ENCODE measurements at regions not wholly inside any gene's neighbourhood (a gene's known extent, or its start where the extent isn't known, plus 50 kb on each side); places are given as distances from the start of the nearest gene placed in this dataset.
A peak's percentile ranks its signal among the peaks of the same experiment; 100 is the strongest.

DNA sequence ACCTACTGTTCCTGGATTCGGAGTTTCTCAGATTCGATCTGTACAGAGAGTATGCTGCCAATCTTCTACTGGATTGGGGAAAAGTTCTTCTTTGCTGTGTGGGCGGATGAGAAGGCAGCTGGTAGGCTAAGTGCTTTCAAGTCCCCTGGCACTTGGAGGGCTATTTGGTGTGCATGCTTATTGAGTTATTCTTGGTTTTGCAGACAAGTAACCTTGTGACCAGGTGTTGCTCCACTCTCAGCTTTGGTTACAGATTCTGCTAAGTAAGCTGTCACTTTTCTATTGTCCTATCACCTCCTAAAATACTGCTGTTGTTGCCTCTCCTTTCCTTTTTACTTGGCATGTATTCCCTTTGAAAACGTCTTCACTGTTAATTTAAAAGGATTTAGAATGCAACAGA lies 1375.1 kb upstream of the LRRTM3 start (continued):
- TF ChIP-seq HBP1 (CRISPR knock-in tag; IDR thresholded peaks at IDR 0.05; ENCODE audit: low read depth) (no peak), ESRRA (CRISPR knock-in tag; IDR thresholded peaks at IDR 0.05; ENCODE audit: low read depth) (no peak), ZNF180 (CRISPR knock-in tag; IDR thresholded peaks at IDR 0.05; ENCODE audit: borderline replicate concordance, low read depth) (no peak), EP300 (IDR thresholded peaks at IDR 0.05; ENCODE audit: low read depth in 2 of 2, low read length in 2 of 2) (no peak), EP300 (CRISPR knock-in tag; IDR thresholded peaks at IDR 0.05; ENCODE audit: borderline replicate concordance) (no peak)

- no TSS peak for BruUV-seq (replicated peaks)
- Histone ChIP-seq H4K20me1 (ENCODE audit: insufficient read depth, low read length) (no peaks in the 10 kb centered on the region), H2AFZ (ENCODE audit: low read length) (no peak overlapping the region), H3K36me3 (replicated peaks in 1 of 2; ENCODE audit: control insufficient read depth in 1 of 2, insufficient read depth in 2 of 2, low read length in 2 of 2) (no peaks in the 10 kb centered on the region), H3K4me3 (replicated peaks in 1 of 3; ENCODE audit: insufficient read depth in 1 of 3, low read depth in 2 of 3, low read length in 3 of 3) (no peak overlapping the region), H3K9ac (ENCODE audit: insufficient read depth, low read depth, low read length) (no peak overlapping the region), H3K27ac (ENCODE audit: extremely low read length, insufficient read depth, low read length) (no peak overlapping the region), H3K4me2 (ENCODE audit: low read depth, low read length) (no peak overlapping the region), H3K79me2 (ENCODE audit: insufficient read depth, low read length) (no peaks in the 10 kb centered on the region), H3K4me1 (ENCODE audit: insufficient read depth, low read length) (no peaks in the 10 kb centered on the region), H3K27me3 (ENCODE audit: control insufficient read depth in 1 of 2, insufficient read depth in 2 of 2, low read length in 2 of 2) (no peaks in the 10 kb centered on the region; a peak in 2 of 5 replicates), H3K9me3 (ENCODE audit: low read length) (no peaks in the 10 kb centered on the region)
- TF ChIP-seq NR1H2 (CRISPR knock-in tag; IDR thresholded peaks at IDR 0.05; ENCODE audit: borderline replicate concordance, low read depth) (no peak), EZH2 (conservative IDR thresholded peaks at IDR 0.05; ENCODE audit: low read depth, low read length) (no peak), CTCF (CRISPR knock-in tag; IDR thresholded peaks at IDR 0.05) (peak; percentile 12; the same call in 1 of the 2 replicates), CREB3 (CRISPR knock-in tag; IDR thresholded peaks at IDR 0.05) (no peak), ZNF788 (CRISPR knock-in tag; IDR thresholded peaks at IDR 0.05; ENCODE audit: borderline replicate concordance) (no peak), ZNF652 (CRISPR knock-in tag; IDR thresholded peaks at IDR 0.05; ENCODE audit: borderline replicate concordance, low read depth) (peak; percentile 76), STAG1 (CRISPR knock-in tag; IDR thresholded peaks at IDR 0.05) (peak; percentile 26; the same call in 1 of the 2 replicates)
- TF ChIP-seq, protein P1, sequence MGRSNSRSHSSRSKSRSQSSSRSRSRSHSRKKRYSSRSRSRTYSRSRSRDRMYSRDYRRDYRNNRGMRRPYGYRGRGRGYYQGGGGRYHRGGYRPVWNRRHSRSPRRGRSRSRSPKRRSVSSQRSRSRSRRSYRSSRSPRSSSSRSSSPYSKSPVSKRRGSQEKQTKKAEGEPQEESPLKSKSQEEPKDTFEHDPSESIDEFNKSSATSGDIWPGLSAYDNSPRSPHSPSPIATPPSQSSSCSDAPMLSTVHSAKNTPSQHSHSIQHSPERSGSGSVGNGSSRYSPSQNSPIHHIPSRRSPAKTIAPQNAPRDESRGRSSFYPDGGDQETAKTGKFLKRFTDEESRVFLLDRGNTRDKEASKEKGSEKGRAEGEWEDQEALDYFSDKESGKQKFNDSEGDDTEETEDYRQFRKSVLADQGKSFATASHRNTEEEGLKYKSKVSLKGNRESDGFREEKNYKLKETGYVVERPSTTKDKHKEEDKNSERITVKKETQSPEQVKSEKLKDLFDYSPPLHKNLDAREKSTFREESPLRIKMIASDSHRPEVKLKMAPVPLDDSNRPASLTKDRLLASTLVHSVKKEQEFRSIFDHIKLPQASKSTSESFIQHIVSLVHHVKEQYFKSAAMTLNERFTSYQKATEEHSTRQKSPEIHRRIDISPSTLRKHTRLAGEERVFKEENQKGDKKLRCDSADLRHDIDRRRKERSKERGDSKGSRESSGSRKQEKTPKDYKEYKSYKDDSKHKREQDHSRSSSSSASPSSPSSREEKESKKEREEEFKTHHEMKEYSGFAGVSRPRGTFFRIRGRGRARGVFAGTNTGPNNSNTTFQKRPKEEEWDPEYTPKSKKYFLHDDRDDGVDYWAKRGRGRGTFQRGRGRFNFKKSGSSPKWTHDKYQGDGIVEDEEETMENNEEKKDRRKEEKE (IDR thresholded peaks at IDR 0.05): no peak
- ATAC-seq (peak; percentile 65), FAIRE-seq (no peak), DNase-seq (ENCODE audit: low spot score) (no peak)
- CTCF ChIA-PET (ENCODE audit: low intra/inter-chr PET ratio, low total read pairs): no interaction called here
- intact Hi-C loops (cut with micrococcal nuclease; ENCODE audit: unreplicated experiment): no loop called here
- in situ Hi-C loops (cut with HindIII; ENCODE audit: extremely low pct_ligation_motif_present, low pct_unique_long_range_greater_than_20kb): no loop called here
- POLR2A ChIA-PET: no interaction called here
- WGBS (ENCODE audit: low lambda C conversion rate): 19% methylated on average over 5 of the region's 5 CpGs
Measured at GRCh38 chr10:65555192-65555591, 1370.6 kb upstream of the LRRTM3 start.

Data from HepG2 (cell line).